NB4 (cell line): ENCODE measurements at regions not wholly inside any gene's neighbourhood (a gene's known extent, or its start where the extent isn't known, plus 50 kb on each side); places are given as distances from the start of the nearest gene placed in this dataset.
"Not testable (repeated sequence)": the region's sequence is repeated elsewhere in the genome, so short reads cannot be mapped to it uniquely, and the experiment has no call there.

Experiments
- DNase-seq: peaks from one replicate; pipeline ENCODE4 v3.0.0; 2010; ENCODE audit warnings: low read depth
- H3K4me3 ChIP-seq: one replicate; pipeline ENCODE4 v1.5.1; 2011; ENCODE audit warnings: mild to moderate bottlenecking, low read depth, low read length, moderate library complexity
- CTCF ChIP-seq: IDR thresholded peaks from one replicate; pipeline ENCODE4 v1.5.1; 2012; ENCODE audit warnings: low read depth, low read length
- MAX ChIP-seq: IDR thresholded peaks from 2 replicates; pipeline ENCODE4 v1.6.1; 2011; ENCODE audit warnings: low read depth, low read length
- MYC ChIP-seq: IDR thresholded peaks from 2 replicates; pipeline ENCODE4 v1.6.1; 2011; ENCODE audit warnings: low read depth, low read length
- POLR2A ChIP-seq: IDR thresholded peaks from 2 replicates; pipeline ENCODE4 v1.6.1; 2011; ENCODE audit warnings: mild to moderate bottlenecking; ENCODE audit not compliant: insufficient read length; ENCODE audit errors: extremely low read depth

- TF ChIP-seq MAX (no peak), POLR2A (no peak), CTCF (no peak), MYC (no peak)
- no peak for DNase-seq
- no peak overlapping the region for H3K4me3 ChIP-seq
These were observed 226.6 kb downstream of the PTGER3 start for GRCh38 chr1:70820995-70821394.

GRCh38 chr1:70826428-70826827, 221.2 kb downstream of the PTGER3 start:
- no peak overlapping the region for H3K4me3 ChIP-seq
- no peak for TF ChIP-seq MAX
- TF ChIP-seq CTCF = no peak
- TF ChIP-seq MYC = no peak
- no peak for TF ChIP-seq POLR2A
- no peak for DNase-seq

- H3K4me3 ChIP-seq = no peak overlapping the region
- no peak for DNase-seq
- TF ChIP-seq CTCF (no peak), MYC (no peak), MAX (no peak), POLR2A (no peak)
These were observed 220.6 kb downstream of the PTGER3 start for GRCh38 chr1:70827030-70827429.

GRCh38 chr1:70828177-70828576, 219.4 kb downstream of the PTGER3 start:
- no peak for DNase-seq
- H3K4me3 ChIP-seq = no peak overlapping the region
- TF ChIP-seq MAX (no peak), POLR2A (no peak), MYC (no peak), CTCF (no peak)

- DNase-seq, H3K4me3 ChIP-seq: not testable (repeated sequence)
These were observed 213.3 kb downstream of the PTGER3 start for GRCh38 chr1:70834365-70834764.

- H3K4me3 ChIP-seq = no peak overlapping the region
- TF ChIP-seq POLR2A (no peak), MAX (no peak), MYC (no peak), CTCF (no peak)
These were observed 211.2 kb downstream of the PTGER3 start for GRCh38 chr1:70836456-70836855.

More at GRCh38 chr1:70836456-70836855, 211.2 kb downstream of the PTGER3 start:
- DNase-seq = no peak
